BE2C (cell line): ENCODE measurements at regions not wholly inside any gene's neighbourhood (a gene's known extent, or its start where the extent isn't known, plus 50 kb on each side); places are given as distances from the start of the nearest gene placed in this dataset.

Experiments
- DNase-seq: peaks from one replicate; pipeline ENCODE4 v3.0.0-alpha.2; 2020
- H3K27me3 ChIP-seq: fragments of 250-450 bp; sonication (Bioruptor Pico); 2 replicates; pipeline ENCODE4 v1.5.1; 2020; ENCODE audit warnings: mild to moderate bottlenecking
- H3K36me3 ChIP-seq: fragments of 250-450 bp; sonication (Bioruptor Pico); 2 replicates; pipeline ENCODE4 v1.5.1; 2020; ENCODE audit warnings: mild to moderate bottlenecking
- H3K4me1 ChIP-seq: fragments of 250-450 bp; sonication (Bioruptor Pico); 2 replicates; pipeline ENCODE4 v1.5.1; 2020
- H3K4me3 ChIP-seq: 2 replicates; pipeline ENCODE4 v1.5.1; 2011; ENCODE audit warnings: low read depth, low read length
- H3K9me3 ChIP-seq: fragments of 250-450 bp; sonication (Bioruptor Pico); 2 replicates; pipeline ENCODE4 v1.5.1; 2020
- TF ChIP-seq, protein P1 (sequence below): IDR thresholded peaks from 2 replicates; pipeline ENCODE4 v1.5.1; 2012; ENCODE audit warnings: mild to moderate bottlenecking, low read depth, low read length

DNA sequence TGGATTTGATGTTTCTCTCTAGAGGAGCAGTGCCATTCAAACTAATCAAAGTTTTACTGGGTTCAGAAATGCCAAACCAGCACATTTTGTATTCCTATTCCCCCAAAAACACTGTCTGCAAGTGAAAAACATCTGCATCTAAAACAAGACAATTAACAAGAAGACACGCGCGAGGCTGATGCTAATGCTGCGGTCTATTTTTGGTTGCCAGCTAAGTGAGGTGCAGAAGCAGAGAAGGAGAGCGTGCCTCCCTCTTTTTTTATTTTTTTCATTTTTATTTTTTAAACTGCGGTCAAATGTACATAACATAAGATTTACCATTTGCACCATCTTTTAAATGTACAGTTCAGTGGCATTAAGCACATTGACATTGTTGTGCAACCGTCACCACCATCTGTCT lies 641.1 kb downstream of the DHX35 start:
- Histone ChIP-seq H3K9me3 (no peaks in the 10 kb centered on the region), H3K27me3 (no peaks in the 10 kb centered on the region), H3K4me1 (no peaks in the 10 kb centered on the region), H3K4me3 (no peak overlapping the region), H3K36me3 (no peaks in the 10 kb centered on the region)
- TF ChIP-seq, protein P1, sequence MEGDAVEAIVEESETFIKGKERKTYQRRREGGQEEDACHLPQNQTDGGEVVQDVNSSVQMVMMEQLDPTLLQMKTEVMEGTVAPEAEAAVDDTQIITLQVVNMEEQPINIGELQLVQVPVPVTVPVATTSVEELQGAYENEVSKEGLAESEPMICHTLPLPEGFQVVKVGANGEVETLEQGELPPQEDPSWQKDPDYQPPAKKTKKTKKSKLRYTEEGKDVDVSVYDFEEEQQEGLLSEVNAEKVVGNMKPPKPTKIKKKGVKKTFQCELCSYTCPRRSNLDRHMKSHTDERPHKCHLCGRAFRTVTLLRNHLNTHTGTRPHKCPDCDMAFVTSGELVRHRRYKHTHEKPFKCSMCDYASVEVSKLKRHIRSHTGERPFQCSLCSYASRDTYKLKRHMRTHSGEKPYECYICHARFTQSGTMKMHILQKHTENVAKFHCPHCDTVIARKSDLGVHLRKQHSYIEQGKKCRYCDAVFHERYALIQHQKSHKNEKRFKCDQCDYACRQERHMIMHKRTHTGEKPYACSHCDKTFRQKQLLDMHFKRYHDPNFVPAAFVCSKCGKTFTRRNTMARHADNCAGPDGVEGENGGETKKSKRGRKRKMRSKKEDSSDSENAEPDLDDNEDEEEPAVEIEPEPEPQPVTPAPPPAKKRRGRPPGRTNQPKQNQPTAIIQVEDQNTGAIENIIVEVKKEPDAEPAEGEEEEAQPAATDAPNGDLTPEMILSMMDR: no peak
- no peak for DNase-seq

- Histone ChIP-seq H3K9me3 (no peaks in the 10 kb centered on the region), H3K4me3 (no peak overlapping the region), H3K27me3 (no peaks in the 10 kb centered on the region), H3K36me3 (no peaks in the 10 kb centered on the region), H3K4me1 (no peaks in the 10 kb centered on the region)
- TF ChIP-seq, protein P1: no peak
- no peak for DNase-seq
Measured at GRCh38 chr20:39602649-39603048, 640.5 kb downstream of the DHX35 start.

DNA sequence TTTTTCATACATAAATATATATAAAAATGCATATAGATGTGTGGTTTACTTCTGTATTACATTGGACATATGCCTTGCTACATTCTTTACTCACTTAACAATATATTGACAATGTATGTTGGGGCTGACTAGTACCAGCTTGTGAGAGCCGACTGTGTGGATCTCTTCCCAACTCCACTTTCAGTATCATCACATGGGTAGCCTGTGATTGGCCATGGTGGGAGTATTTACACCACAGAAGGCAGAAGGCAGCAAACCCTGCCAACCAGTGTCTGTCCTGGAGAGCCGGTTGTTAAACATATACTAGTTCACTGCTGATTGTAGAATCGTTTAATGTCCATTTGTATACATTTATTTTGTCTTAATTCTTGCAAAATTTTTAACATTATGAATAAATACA lies 638.7 kb downstream of the DHX35 start:
- Histone ChIP-seq H3K4me1 (no peaks in the 10 kb centered on the region), H3K4me3 (no peak overlapping the region), H3K27me3 (no peaks in the 10 kb centered on the region), H3K36me3 (no peaks in the 10 kb centered on the region), H3K9me3 (no peaks in the 10 kb centered on the region)
- no peak for DNase-seq
- TF ChIP-seq, protein P1: no peak

- H3K4me1 ChIP-seq: no peaks in the 10 kb centered on the region
- H3K9me3 ChIP-seq: no peaks in the 10 kb centered on the region
- no peak overlapping the region for H3K4me3 ChIP-seq
- H3K36me3 ChIP-seq: no peaks in the 10 kb centered on the region
- TF ChIP-seq, protein P1: no peak
- no peak for DNase-seq
- H3K27me3 ChIP-seq: no peaks in the 10 kb centered on the region
Measured at GRCh38 chr20:39600156-39600555, 638.0 kb downstream of the DHX35 start.

DNA sequence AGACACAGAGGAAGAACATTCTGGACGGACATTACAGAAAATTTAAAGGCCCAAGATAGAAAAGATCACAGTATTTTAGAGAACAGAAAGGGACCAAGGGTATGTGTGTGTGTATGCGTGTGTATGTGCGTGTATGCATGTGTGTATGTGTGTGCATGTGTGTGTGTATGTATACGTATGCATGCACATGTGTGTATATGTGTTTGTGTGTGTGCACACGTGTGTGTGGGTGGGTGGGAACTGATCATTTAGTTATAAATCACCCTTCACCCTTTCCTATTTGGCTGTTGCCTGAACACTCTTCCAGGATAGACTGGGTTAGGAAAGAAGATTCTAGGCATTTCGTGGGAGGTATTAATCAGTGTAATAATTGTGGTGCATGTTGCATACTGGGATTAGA lies 634.4 kb downstream of the DHX35 start:
- no peaks in the 10 kb centered on the region for H3K9me3 ChIP-seq
- no peaks in the 10 kb centered on the region for H3K4me1 ChIP-seq
- H3K36me3 ChIP-seq: no peaks in the 10 kb centered on the region
- TF ChIP-seq, protein P1: no peak
- DNase-seq: no peak
- no peaks in the 10 kb centered on the region for H3K27me3 ChIP-seq
- H3K4me3 ChIP-seq: no peak overlapping the region

DNA sequence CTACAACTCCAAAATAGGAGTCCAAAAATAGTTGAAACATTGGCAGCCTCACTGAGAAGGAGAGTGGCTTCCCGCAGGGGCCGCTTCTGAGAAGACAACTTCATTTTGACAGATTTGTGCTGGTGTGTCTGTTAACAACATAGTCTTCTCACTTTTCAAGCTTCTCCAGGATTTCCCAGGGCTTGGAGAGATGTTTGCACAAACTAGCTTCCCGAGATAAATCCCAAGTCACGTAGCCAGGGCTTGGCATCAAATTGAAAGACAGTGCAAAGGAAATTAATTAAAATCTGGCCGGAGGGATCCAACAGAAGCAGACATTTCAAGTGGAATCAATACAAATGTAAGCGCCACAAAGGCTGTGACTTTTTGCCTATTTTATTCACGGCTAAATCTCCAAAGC lies 630.2 kb downstream of the DHX35 start:
- no peak overlapping the region for H3K4me3 ChIP-seq
- H3K4me1 ChIP-seq: no peaks in the 10 kb centered on the region
- TF ChIP-seq, protein P1: no peak
- H3K36me3 ChIP-seq: no peaks in the 10 kb centered on the region
- no peak for DNase-seq
- no peaks in the 10 kb centered on the region for H3K9me3 ChIP-seq
- no peaks in the 10 kb centered on the region for H3K27me3 ChIP-seq
